HepG2 (cell line): ENCODE measurements at regions not wholly inside any gene's neighbourhood (a gene's known extent, or its start where the extent isn't known, plus 50 kb on each side); places are given as distances from the start of the nearest gene placed in this dataset.

ENCODE experiments used
- ATAC-seq: fragments of 200-7000 bp; cut with Tn5 transposase; 3 replicates; pipeline ENCODE4 v1.9.1; 2020; ENCODE audit warnings: mild to moderate bottlenecking, moderate library complexity
- BruUV-seq: library from RNA; stranded (reverse); fragments of 400-500 nt; replicated peaks from 2 replicates; lab custom pipeline; 2021; lab: Mats Ljungman, UMichigan
- CTCF ChIA-PET: fragments of 300-600 bp; formaldehyde crosslinking; extraction: SDS; loops from one replicate; lab custom pipeline; 2021; ENCODE audit warnings: low total read pairs, inconsistent platforms, low intra/inter-chr PET ratio; lab: Yijun Ruan, JAX
- POLR2A ChIA-PET: fragments of 350-600 bp; sonication (Branson Sonifier 250); formaldehyde crosslinking; loops from one replicate; lab custom pipeline; 2020; ENCODE audit warnings: antibody characterized with exemption, inconsistent platforms; lab: Yijun Ruan, JAX
- DNase-seq: peaks from one replicate; pipeline ENCODE4 v3.0.0-alpha.2; 2015; ENCODE audit warnings: low spot score
- FAIRE-seq: peaks from 3 replicates; lab custom pipeline; 2011; peaks lifted over from hg19 to GRCh38; lab: Jason Lieb, UNC
- H2AFZ ChIP-seq: one replicate; pipeline ENCODE4 v1.6.1; 2011; ENCODE audit warnings: low read length, inconsistent platforms
- H3K27ac ChIP-seq: fragments of 300-600 bp; 3 replicates; pipeline ENCODE4 v1.8.0; 2011; ENCODE audit warnings: mixed run types, mild to moderate bottlenecking, mixed read lengths, low read length, inconsistent platforms; ENCODE audit not compliant: insufficient read depth; ENCODE audit errors: extremely low read length
- H3K27me3 ChIP-seq, 2 experiments: fragments of 200-600 bp in 1 of 2; 2 replicates in 1 of 2; 3 replicates in 1 of 2; pipeline versions ENCODE4 v1.6.0 to v1.8.0; 2011; ENCODE audit warnings: low read length in 2 of 2, mild to moderate bottlenecking in 2 of 2, moderate library complexity in 2 of 2, inconsistent platforms in 1 of 2; ENCODE audit not compliant: insufficient read depth in 2 of 2, control insufficient read depth in 1 of 2
- H3K36me3 ChIP-seq, 2 experiments: fragments of 200-600 bp in 1 of 2; replicated peaks in 1 of 2; 2 replicates in 1 of 2; 3 replicates in 1 of 2; pipeline versions ENCODE4 v1.5.1 to v1.8.0; 2011; ENCODE audit warnings: low read length in 2 of 2, inconsistent platforms in 1 of 2; ENCODE audit not compliant: insufficient read depth in 2 of 2, control insufficient read depth in 1 of 2
- H3K4me1 ChIP-seq: 2 replicates; pipeline ENCODE4 v1.5.1; 2012; ENCODE audit warnings: low read length, inconsistent platforms; ENCODE audit not compliant: insufficient read depth
- H3K4me2 ChIP-seq: 2 replicates; pipeline ENCODE4 v1.6.0; 2011; ENCODE audit warnings: low read depth, low read length, inconsistent platforms
- H3K4me3 ChIP-seq, 3 experiments: fragments of 200-600 bp in 1 of 3; sonication (generic), shearing (Covaris generic) in 1 of 3; replicated peaks in 1 of 3; 2 replicates each; pipeline ENCODE4 v1.5.1; 2011 to 2016; ENCODE audit warnings: low read length in 3 of 3, inconsistent platforms in 2 of 3, low read depth in 2 of 3, mild to moderate bottlenecking in 2 of 3, control low read depth in 1 of 3, mixed read lengths in 1 of 3; ENCODE audit not compliant: insufficient read depth in 1 of 3
- H3K79me2 ChIP-seq: one replicate; pipeline ENCODE4 v1.6.1; 2011; ENCODE audit warnings: low read length, inconsistent platforms; ENCODE audit not compliant: insufficient read depth
- H3K9ac ChIP-seq: 2 replicates; pipeline ENCODE4 v1.6.0; 2011; ENCODE audit warnings: mild to moderate bottlenecking, low read depth, low read length, inconsistent platforms; ENCODE audit not compliant: insufficient read depth
- H3K9me3 ChIP-seq: 2 replicates; pipeline ENCODE4 v1.5.1; 2012; ENCODE audit warnings: mild to moderate bottlenecking, low read length
- H4K20me1 ChIP-seq: 2 replicates; pipeline ENCODE4 v1.6.0; 2011; ENCODE audit warnings: inconsistent platforms, mild to moderate bottlenecking, low read length, moderate library complexity; ENCODE audit not compliant: insufficient read depth
- ARHGAP35 ChIP-seq: sonication (generic); formaldehyde crosslinking; IDR thresholded peaks from 2 replicates; pipeline ENCODE4 v1.9.0; 2022; ENCODE audit warnings: mild to moderate bottlenecking, inconsistent platforms, moderate library complexity, missing genetic modification reagents, borderline replicate concordance
- JDP2 ChIP-seq: sonication (generic); formaldehyde crosslinking; IDR thresholded peaks from 2 replicates; pipeline ENCODE4 v1.8.1; 2022; ENCODE audit warnings: missing genetic modification reagents, borderline replicate concordance
- MYC ChIP-seq: sonication (generic); formaldehyde crosslinking; IDR thresholded peaks from 2 replicates; pipeline ENCODE4 v1.9.0; 2021; ENCODE audit warnings: missing genetic modification reagents, borderline replicate concordance
- RAD21 ChIP-seq: fragments of 450-650 bp; formaldehyde crosslinking; IDR thresholded peaks from 2 replicates; pipeline ENCODE4 v1.5.0; 2020; ENCODE audit warnings: mild to moderate bottlenecking
- SETDB1 ChIP-seq: sonication (generic); formaldehyde crosslinking; IDR thresholded peaks from 2 replicates; pipeline ENCODE4 v1.5.1; 2020; ENCODE audit warnings: missing genetic modification reagents, mild to moderate bottlenecking, borderline replicate concordance
- ZBTB2 ChIP-seq: sonication (generic); formaldehyde crosslinking; IDR thresholded peaks from 2 replicates; pipeline ENCODE4 v1.8.0; 2022; ENCODE audit warnings: low read depth, missing genetic modification reagents
- WGBS: methylation state at CpG from one replicate; pipeline ENCODE4 v1.1.6; 2017; ENCODE audit warnings: low lambda C conversion rate; 5-methylcytosine and 5-hydroxymethylcytosine counted together
- in situ Hi-C: cut with HindIII; loops from 2 replicates; pipeline ENCODE4 v1.10.0; 2017; ENCODE audit warnings: low pct_unique_long_range_greater_than_20kb; ENCODE audit not compliant: extremely low pct_ligation_motif_present
- intact Hi-C: fragments of 100-400 bp; cut with micrococcal nuclease; formaldehyde crosslinking; loops from one replicate; pipeline ENCODE4 v1.10.0; 2022; ENCODE audit not compliant: unreplicated experiment
- TF ChIP-seq, protein P1 (sequence below), 2 experiments: IDR thresholded peaks; 2 replicates each; pipeline ENCODE4 v1.6.1; 2011 to 2012; ENCODE audit warnings: low read length in 2 of 2, borderline replicate concordance in 1 of 2, low read depth in 1 of 2, mild to moderate bottlenecking in 1 of 2, moderate library complexity in 1 of 2
- TF ChIP-seq, protein P2 (sequence below): sonication (generic); formaldehyde crosslinking; IDR thresholded peaks from 2 replicates; pipeline ENCODE4 v1.8.0; 2022; ENCODE audit warnings: mild to moderate bottlenecking, missing genetic modification reagents

GRCh38 chr1:239733995-239734394 is 347.6 kb downstream of the CHRM3 start:
- Histone ChIP-seq H3K9ac (no peak overlapping the region), H4K20me1 (no peaks in the 10 kb centered on the region), H3K79me2 (no peaks in the 10 kb centered on the region), H3K4me3 (no peak overlapping the region), H3K36me3 (no peaks in the 10 kb centered on the region), H3K4me1 (no peaks in the 10 kb centered on the region), H3K27ac (no peak overlapping the region), H2AFZ (no peak overlapping the region), H3K27me3 (no peaks in the 10 kb centered on the region), H3K9me3 (peaks cover 7% of the 10 kb centered on the region), H3K4me2 (no peak overlapping the region)
- ATAC-seq (no peak), DNase-seq (no peak), FAIRE-seq (no peak)
- WGBS: 17% methylated on average over 3 of the region's 3 CpGs
- in situ Hi-C loops (no loop called here), intact Hi-C loops (no loop called here)
- TF ChIP-seq, protein P1, sequence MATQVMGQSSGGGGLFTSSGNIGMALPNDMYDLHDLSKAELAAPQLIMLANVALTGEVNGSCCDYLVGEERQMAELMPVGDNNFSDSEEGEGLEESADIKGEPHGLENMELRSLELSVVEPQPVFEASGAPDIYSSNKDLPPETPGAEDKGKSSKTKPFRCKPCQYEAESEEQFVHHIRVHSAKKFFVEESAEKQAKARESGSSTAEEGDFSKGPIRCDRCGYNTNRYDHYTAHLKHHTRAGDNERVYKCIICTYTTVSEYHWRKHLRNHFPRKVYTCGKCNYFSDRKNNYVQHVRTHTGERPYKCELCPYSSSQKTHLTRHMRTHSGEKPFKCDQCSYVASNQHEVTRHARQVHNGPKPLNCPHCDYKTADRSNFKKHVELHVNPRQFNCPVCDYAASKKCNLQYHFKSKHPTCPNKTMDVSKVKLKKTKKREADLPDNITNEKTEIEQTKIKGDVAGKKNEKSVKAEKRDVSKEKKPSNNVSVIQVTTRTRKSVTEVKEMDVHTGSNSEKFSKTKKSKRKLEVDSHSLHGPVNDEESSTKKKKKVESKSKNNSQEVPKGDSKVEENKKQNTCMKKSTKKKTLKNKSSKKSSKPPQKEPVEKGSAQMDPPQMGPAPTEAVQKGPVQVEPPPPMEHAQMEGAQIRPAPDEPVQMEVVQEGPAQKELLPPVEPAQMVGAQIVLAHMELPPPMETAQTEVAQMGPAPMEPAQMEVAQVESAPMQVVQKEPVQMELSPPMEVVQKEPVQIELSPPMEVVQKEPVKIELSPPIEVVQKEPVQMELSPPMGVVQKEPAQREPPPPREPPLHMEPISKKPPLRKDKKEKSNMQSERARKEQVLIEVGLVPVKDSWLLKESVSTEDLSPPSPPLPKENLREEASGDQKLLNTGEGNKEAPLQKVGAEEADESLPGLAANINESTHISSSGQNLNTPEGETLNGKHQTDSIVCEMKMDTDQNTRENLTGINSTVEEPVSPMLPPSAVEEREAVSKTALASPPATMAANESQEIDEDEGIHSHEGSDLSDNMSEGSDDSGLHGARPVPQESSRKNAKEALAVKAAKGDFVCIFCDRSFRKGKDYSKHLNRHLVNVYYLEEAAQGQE (IDR thresholded peaks at IDR 0.05; ENCODE audit: borderline replicate concordance in 1 of 2, low read depth in 1 of 2, low read length in 2 of 2): no peak
- TF ChIP-seq ARHGAP35: no peak
- TF ChIP-seq ZBTB2 (CRISPR knock-in tag): no peak
- no peak for TF ChIP-seq SETDB1 (CRISPR knock-in tag)
- TF ChIP-seq, protein P2, sequence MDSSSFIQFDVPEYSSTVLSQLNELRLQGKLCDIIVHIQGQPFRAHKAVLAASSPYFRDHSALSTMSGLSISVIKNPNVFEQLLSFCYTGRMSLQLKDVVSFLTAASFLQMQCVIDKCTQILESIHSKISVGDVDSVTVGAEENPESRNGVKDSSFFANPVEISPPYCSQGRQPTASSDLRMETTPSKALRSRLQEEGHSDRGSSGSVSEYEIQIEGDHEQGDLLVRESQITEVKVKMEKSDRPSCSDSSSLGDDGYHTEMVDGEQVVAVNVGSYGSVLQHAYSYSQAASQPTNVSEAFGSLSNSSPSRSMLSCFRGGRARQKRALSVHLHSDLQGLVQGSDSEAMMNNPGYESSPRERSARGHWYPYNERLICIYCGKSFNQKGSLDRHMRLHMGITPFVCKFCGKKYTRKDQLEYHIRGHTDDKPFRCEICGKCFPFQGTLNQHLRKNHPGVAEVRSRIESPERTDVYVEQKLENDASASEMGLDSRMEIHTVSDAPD (CRISPR knock-in tag): no peak
- no peak for TF ChIP-seq RAD21 (CRISPR knock-in tag)
- no peak for TF ChIP-seq MYC (CRISPR knock-in tag)
- no peak for TF ChIP-seq JDP2 (CRISPR knock-in tag)
- no TSS peak for BruUV-seq
- POLR2A ChIA-PET: no interaction called here
- CTCF ChIA-PET: no interaction called here
